CD4-positive, alpha-beta T cell treated with Interleukin-17A for 1 hour (primary cell): ENCODE measurements at regions not wholly inside any gene's neighbourhood (a gene's known extent, or its start where the extent isn't known, plus 50 kb on each side); places are given as distances from the start of the nearest gene placed in this dataset.
"Not testable (repeated sequence)": the region's sequence is repeated elsewhere in the genome, so short reads cannot be mapped to it uniquely, and the experiment has no call there.

ENCODE experiments used
- DNase-seq: peaks from one replicate; pipeline ENCODE4 v3.0.0-alpha.2; 2020

GRCh38 chr9:591292-591691, 250.2 kb upstream of the DMRT1 start:
- no peak for DNase-seq

DNA sequence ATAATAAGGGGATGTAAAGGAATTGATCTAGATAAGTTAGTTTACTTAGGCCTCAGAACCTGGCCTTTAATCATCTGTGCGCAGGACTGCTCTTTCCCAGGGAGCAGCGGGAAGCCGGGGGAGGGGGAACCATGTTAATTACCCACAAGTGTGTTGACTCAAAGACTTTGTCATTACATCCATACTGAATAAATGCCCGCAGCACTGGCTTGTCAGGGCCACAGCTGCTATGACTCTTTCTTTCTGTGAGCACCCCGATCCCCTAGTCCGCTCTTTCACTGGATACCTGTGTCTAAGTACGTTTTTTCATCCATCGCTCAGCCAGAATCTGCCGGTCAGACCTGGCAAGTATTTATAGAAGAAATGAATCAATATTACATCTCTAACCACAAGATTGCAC, 249.3 kb upstream of the DMRT1 start:
- DNase-seq: no peak

GRCh38 chr9:592733-593132, 248.8 kb upstream of the DMRT1 start:
- DNase-seq: no peak

- no peak for DNase-seq
Measured at GRCh38 chr9:593809-594208, 247.7 kb upstream of the DMRT1 start.

DNA sequence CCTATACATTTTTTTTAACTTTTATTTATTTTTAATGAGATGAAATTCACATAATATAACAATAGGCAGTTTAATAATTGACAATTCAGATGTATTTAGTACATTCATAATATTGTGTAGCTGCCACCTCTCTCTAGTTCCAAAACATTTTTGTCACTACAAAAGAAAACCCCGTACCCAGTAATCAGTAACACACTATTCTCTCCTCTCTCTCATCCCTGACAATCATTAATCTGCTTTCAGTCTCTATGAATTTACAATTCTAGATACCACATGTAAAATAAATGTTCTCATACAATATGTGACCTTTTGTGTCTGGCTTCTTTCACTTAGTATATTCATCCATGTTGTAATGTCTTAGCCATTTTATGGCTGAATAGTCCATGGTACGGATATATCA, 244.8 kb upstream of the DMRT1 start:
- no peak for DNase-seq

- DNase-seq: no peak
Measured at GRCh38 chr9:600006-600405, 241.5 kb upstream of the DMRT1 start.

DNA sequence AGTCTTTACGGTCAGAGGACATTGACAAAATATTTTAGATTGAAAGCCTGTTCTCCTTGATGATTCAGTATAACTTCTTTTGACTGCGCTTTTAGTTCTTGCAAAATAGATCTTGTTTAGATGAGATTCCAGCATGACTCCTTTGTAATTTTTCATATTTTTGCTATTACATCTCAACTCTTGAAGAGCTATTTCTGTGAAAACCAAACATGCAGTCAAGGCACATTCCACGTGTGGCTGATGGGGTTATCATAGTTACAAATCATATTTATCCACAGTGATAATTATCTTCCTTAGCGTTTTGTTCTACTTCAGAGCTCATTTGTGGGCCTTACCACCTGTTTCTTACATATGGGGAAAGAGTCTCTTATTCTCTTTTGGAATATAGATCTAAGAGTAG, 238.8 kb upstream of the DMRT1 start:
- DNase-seq: no peak

- DNase-seq: no peak
Measured at GRCh38 chr9:603126-603525, 238.4 kb upstream of the DMRT1 start.

DNA sequence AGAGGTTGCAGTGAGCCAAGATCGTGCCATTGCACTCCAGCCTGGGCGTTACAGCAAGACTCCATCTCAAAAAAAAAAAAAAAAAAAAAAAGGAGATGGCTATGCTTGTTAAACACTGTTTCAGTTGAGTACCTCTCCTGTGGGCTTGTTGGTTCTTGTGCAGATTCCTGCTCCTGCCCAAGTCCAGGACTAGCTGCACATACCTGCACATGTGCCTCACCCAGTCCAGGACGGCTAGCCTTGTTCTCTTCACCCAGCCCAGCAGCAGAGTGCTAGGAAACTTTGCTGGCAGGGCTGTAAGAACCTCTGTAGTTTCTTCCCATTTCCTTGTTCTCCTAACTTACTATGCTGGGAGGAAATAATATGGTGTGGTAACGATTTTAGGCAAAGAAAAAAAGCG, 234.1 kb upstream of the DMRT1 start:
- DNase-seq: no peak

DNA sequence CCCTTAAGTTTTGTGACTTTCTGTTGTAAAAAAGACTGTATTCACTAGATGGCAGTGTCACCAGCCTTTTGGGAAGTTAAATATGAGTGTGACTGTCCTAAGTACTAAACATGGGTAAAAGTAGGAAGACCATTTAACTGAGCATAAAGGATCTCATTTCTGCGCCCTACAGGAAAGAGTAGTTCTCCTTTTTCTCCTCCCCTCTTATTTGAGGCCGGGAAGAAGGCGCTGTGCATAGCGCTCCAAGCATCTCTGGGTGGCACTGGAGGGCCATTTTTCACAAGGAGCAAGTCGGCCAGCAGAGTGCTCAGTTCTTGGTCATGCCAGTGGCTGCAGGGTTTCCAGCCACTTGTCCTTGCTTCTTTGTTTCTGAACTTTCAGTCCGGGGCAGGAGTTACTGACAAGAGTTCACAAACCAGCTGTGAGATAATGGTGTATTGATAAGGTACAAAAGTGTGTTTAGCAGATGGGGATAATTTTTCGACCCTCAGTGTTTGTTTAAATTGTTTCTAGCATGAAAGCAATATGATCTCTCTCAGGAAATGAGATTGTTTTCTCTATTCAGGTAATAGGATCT, 227.6 kb upstream of the DMRT1 start:
- DNase-seq: peak; percentile 36

- no peak for DNase-seq
Measured at GRCh38 chr9:614431-614830, 227.1 kb upstream of the DMRT1 start.

DNA sequence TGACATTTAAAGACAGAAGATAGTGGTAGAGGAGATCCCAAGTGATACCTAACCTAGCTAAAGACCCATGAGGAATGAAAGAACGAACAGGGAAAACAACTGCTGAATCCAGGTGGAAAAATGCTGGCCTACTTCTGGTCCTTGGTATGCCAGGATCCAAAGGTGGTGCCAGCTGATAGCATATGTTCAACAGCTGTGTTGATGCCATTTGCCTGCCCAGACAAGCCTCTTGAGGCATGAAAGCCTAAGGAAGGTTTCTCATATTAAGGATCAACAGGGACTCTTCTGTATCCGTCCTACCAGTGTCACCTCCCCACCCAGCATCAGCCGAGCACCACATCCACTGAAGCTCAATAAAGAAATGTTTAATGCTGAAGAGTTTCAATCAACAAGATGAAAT, 225.7 kb upstream of the DMRT1 start:
- no peak for DNase-seq

- DNase-seq: no peak
Measured at GRCh38 chr9:616694-617093, 224.8 kb upstream of the DMRT1 start.

- no peak for DNase-seq
Measured at GRCh38 chr9:617445-618085, 223.9 kb upstream of the DMRT1 start.

GRCh38 chr9:618478-618877, 223.0 kb upstream of the DMRT1 start:
- DNase-seq: no peak

DNA sequence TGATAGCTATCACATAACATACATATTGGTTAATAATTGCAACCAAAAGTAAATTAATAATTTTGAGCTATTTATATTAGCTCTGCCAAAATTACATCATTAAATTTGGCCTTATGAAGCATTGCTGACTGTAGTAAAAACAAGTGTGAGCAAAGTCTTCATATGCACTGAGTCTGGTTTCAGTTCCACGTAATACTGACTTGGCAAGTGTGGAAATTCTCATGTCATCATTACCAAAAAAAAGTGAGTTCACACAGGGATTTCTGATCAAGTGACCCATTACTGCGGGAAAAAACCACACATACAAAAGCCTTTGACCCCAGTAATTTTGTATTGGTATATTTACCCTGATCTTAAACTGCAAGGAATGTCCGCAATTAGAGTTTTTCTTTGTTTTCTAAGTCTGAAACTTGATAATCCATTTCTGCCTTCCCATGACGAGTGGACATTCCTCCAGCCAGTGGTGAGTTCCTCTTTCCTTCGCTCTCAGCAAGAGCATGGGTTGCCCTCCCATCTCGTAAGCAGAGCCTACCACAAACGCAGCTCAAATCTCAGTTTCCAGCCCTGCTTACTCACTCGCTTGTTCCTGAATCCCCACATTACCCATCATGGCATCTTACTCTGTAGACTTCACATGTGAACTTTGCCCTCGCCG, 220.2 kb upstream of the DMRT1 start:
- DNase-seq: no peak

DNA sequence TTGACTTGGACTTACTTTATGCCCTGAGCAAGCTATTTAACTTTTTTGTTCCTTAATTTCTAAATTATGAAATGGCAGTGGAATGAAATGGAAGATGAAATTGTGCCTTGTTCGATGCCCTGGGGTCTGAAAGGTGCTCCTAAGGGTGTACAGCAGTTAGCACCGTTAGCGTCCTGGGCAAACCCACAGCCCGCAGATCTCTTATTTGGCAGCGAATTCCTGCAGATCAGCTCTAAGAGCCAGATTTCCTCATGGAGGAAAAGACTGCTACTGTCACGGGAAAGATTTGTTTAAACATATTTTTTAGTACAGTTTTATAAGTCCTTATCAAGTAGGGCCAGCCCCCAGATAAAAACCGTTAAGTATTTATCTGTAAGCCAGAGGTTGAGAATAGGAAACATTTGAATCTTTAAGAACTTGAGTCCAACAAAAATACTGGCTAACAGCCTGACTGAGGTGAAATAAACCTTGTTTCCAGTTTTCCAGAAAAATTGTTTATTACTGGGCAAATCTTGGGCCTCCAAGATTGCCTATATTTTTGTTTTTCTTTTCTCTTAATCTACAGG, 216.5 kb upstream of the DMRT1 start:
- no peak for DNase-seq

- DNase-seq: no peak
Measured at GRCh38 chr9:625613-626012, 215.9 kb upstream of the DMRT1 start.

- DNase-seq: not testable (repeated sequence)
Measured at GRCh38 chr9:626114-626513, 215.4 kb upstream of the DMRT1 start.

GRCh38 chr9:626596-626995, 214.9 kb upstream of the DMRT1 start:
- DNase-seq: no peak

- no peak for DNase-seq
Measured at GRCh38 chr9:627336-627970, 214.0 kb upstream of the DMRT1 start.

DNA sequence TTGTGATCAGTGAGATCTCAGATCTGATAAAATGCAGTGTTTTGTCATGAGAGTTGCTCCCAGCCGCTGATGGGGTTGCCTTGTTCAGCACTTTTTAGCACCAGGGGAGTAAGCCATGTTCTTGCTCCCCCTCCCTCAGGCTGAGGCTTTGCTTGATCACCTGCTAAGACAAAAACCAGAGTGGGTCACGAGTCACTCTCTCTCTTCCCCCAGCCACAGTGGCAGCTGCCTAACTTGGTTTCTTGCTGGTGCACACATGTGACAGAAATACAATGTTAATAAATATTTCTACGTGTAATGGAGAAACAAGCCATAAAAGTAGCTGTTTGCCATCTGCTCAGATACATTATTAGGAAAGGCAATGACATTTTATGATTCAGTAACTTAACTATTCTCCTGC, 212.4 kb upstream of the DMRT1 start:
- DNase-seq: no peak

- DNase-seq: no peak
Measured at GRCh38 chr9:630817-631216, 210.7 kb upstream of the DMRT1 start.

GRCh38 chr9:631596-631995, 209.9 kb upstream of the DMRT1 start:
- no peak for DNase-seq
